ENCODE measurements at regions not wholly inside any gene's neighbourhood (a gene's known extent, or its start where the extent isn't known, plus 50 kb on each side); places are given as distances from the start of the nearest gene placed in this dataset.
"Not testable (repeated sequence)": the region's sequence is repeated elsewhere in the genome, so short reads cannot be mapped to it uniquely, and the experiment has no call there.

GRCh38 chr12:20154052-20154451 lies 214.3 kb upstream of the PDE3A start:
- no peak for DNase-seq

- no peak for DNase-seq
Observed at GRCh38 chr12:20155374-20155773, 213.0 kb upstream of the PDE3A start.

GRCh38 chr12:20160899-20161298 lies 207.4 kb upstream of the PDE3A start:
- DNase-seq, result not testable (repeated sequence)

GRCh38 chr12:20174528-20175175 lies 193.7 kb upstream of the PDE3A start:
- no peak for DNase-seq

- DNase-seq, result no peak
Observed at GRCh38 chr12:20175704-20176388, 192.5 kb upstream of the PDE3A start.

- no peak for DNase-seq
Observed at GRCh38 chr12:20181416-20182180, 186.7 kb upstream of the PDE3A start.

GRCh38 chr12:20183563-20183962 lies 184.8 kb upstream of the PDE3A start:
- no peak for DNase-seq

- DNase-seq, result no peak
Observed at GRCh38 chr12:20184514-20184913, 183.8 kb upstream of the PDE3A start.

GRCh38 chr12:20187456-20187855 lies 180.9 kb upstream of the PDE3A start:
- DNase-seq, result no peak

GRCh38 chr12:20188930-20189653 lies 179.2 kb upstream of the PDE3A start:
- DNase-seq, result no peak

- no peak for DNase-seq
Observed at GRCh38 chr12:20189767-20190166, 178.6 kb upstream of the PDE3A start.

- peak; percentile 26 for DNase-seq
Observed at GRCh38 chr12:20194171-20194570, 174.2 kb upstream of the PDE3A start.

GRCh38 chr12:20196767-20197166 lies 171.6 kb upstream of the PDE3A start:
- DNase-seq, result no peak

- DNase-seq, result no peak
Observed at GRCh38 chr12:20197411-20197810, 170.9 kb upstream of the PDE3A start.

GRCh38 chr12:20199780-20200179 lies 168.6 kb upstream of the PDE3A start:
- DNase-seq, result peak; percentile 21

- no peak for DNase-seq
Observed at GRCh38 chr12:20201733-20202132, 166.6 kb upstream of the PDE3A start.

GRCh38 chr12:20205854-20206253 lies 162.5 kb upstream of the PDE3A start:
- peak; percentile 39 for DNase-seq

GRCh38 chr12:20206410-20206809 lies 161.9 kb upstream of the PDE3A start:
- no peak for DNase-seq

- DNase-seq, result no peak
Observed at GRCh38 chr12:20210621-20211215, 157.6 kb upstream of the PDE3A start.

- peak; percentile 26 for DNase-seq
Observed at GRCh38 chr12:20211541-20211940, 156.8 kb upstream of the PDE3A start.

GRCh38 chr12:20211981-20212421 lies 156.3 kb upstream of the PDE3A start:
- peak; percentile 35 for DNase-seq

GRCh38 chr12:20212658-20213555 lies 155.4 kb upstream of the PDE3A start:
- peak; percentile 97 for DNase-seq

Data from DMS53 (cell line).